Stomach smooth muscle (tissue), 2 donors: ENCODE measurements at regions not wholly inside any gene's neighbourhood (a gene's known extent, or its start where the extent isn't known, plus 50 kb on each side); places are given as distances from the start of the nearest gene placed in this dataset.

Experiments used
- H3K27ac ChIP-seq: one replicate; pipeline ENCODE4 v1.7.0; 2013; ENCODE audit warnings: mild to moderate bottlenecking, low read length, inconsistent platforms
- H3K27me3 ChIP-seq, 2 donors: one replicate each; pipeline ENCODE4 v1.7.0; 2013; ENCODE audit warnings: low read length in 2 of 2; ENCODE audit not compliant: insufficient read depth in 2 of 2, control insufficient read depth in 1 of 2
- H3K36me3 ChIP-seq, 2 donors: one replicate each; pipeline ENCODE4 v1.7.0; 2013; ENCODE audit warnings: low read length in 2 of 2; ENCODE audit not compliant: control insufficient read depth in 2 of 2, insufficient read depth in 2 of 2
- H3K4me1 ChIP-seq: one replicate; pipeline ENCODE4 v1.7.0; 2013; ENCODE audit warnings: low read length; ENCODE audit not compliant: control insufficient read depth, insufficient read depth
- H3K4me3 ChIP-seq, 2 donors: one replicate each; pipeline ENCODE4 v1.7.0; 2013; ENCODE audit warnings: low read length in 2 of 2
- H3K9ac ChIP-seq, 2 donors: one replicate each; pipeline ENCODE4 v1.7.0; 2013; ENCODE audit warnings: low read length in 2 of 2, mild to moderate bottlenecking in 1 of 2
- H3K9me3 ChIP-seq, 2 donors: one replicate each; pipeline ENCODE4 v1.7.0; 2013; ENCODE audit warnings: low read length in 2 of 2; ENCODE audit not compliant: control insufficient read depth in 2 of 2
- donor health status: healthy.
- donor health status: Pancreatic carcinoma.

- Histone ChIP-seq H3K27me3 (no peaks in the 10 kb centered on the region), H3K27ac (no peak overlapping the region), H3K9me3 (no peaks in the 10 kb centered on the region), H3K4me3 (no peak overlapping the region), H3K9ac (no peak overlapping the region), H3K36me3 (no peaks in the 10 kb centered on the region), H3K4me1 (no peaks in the 10 kb centered on the region)
These were observed 146.7 kb upstream of the VEGFC start for GRCh38 chr4:176939445-176939844.

GRCh38 chr4:176945334-176945733 is 152.6 kb upstream of the VEGFC start:
- Histone ChIP-seq H3K4me1 (no peaks in the 10 kb centered on the region), H3K27ac (no peak overlapping the region), H3K9ac (no peak overlapping the region), H3K27me3 (no peaks in the 10 kb centered on the region), H3K9me3 (no peaks in the 10 kb centered on the region), H3K4me3 (no peak overlapping the region), H3K36me3 (no peaks in the 10 kb centered on the region)

GRCh38 chr4:176949029-176949428 is 156.3 kb upstream of the VEGFC start:
- Histone ChIP-seq H3K4me3 (no peak overlapping the region), H3K27ac (no peak overlapping the region), H3K9ac (no peak overlapping the region), H3K36me3 (no peaks in the 10 kb centered on the region), H3K4me1 (no peaks in the 10 kb centered on the region), H3K9me3 (no peaks in the 10 kb centered on the region), H3K27me3 (no peaks in the 10 kb centered on the region)

GRCh38 chr4:176953021-176953420 is 160.3 kb upstream of the VEGFC start:
- Histone ChIP-seq H3K9ac (no peak overlapping the region), H3K27me3 (no peaks in the 10 kb centered on the region), H3K36me3 (no peaks in the 10 kb centered on the region), H3K4me1 (no peaks in the 10 kb centered on the region), H3K9me3 (no peaks in the 10 kb centered on the region), H3K27ac (no peak overlapping the region), H3K4me3 (no peak overlapping the region)

- Histone ChIP-seq H3K27me3 (no peaks in the 10 kb centered on the region), H3K36me3 (no peaks in the 10 kb centered on the region), H3K9ac (no peak overlapping the region), H3K4me1 (no peaks in the 10 kb centered on the region), H3K4me3 (no peak overlapping the region), H3K27ac (no peak overlapping the region), H3K9me3 (no peaks in the 10 kb centered on the region)
These were observed 164.8 kb upstream of the VEGFC start for GRCh38 chr4:176957353-176958118.

- H3K4me3 ChIP-seq = no peak overlapping the region
- no peak overlapping the region for H3K27ac ChIP-seq
- H3K9ac ChIP-seq = no peak overlapping the region
- H3K36me3 ChIP-seq = no peaks in the 10 kb centered on the region
- no peaks in the 10 kb centered on the region for H3K27me3 ChIP-seq
- no peaks in the 10 kb centered on the region for H3K9me3 ChIP-seq
- H3K4me1 ChIP-seq = no peaks in the 10 kb centered on the region
These were observed 167.3 kb upstream of the VEGFC start for GRCh38 chr4:176959980-176960379.

GRCh38 chr4:176963121-176963520 is 170.4 kb upstream of the VEGFC start:
- Histone ChIP-seq H3K4me1 (no peaks in the 10 kb centered on the region), H3K4me3 (no peak overlapping the region), H3K36me3 (no peaks in the 10 kb centered on the region), H3K9ac (no peak overlapping the region), H3K9me3 (no peaks in the 10 kb centered on the region), H3K27me3 (no peaks in the 10 kb centered on the region), H3K27ac (no peak overlapping the region)

- H3K4me3 ChIP-seq = no peak overlapping the region
- H3K4me1 ChIP-seq = no peaks in the 10 kb centered on the region
- H3K27me3 ChIP-seq = no peaks in the 10 kb centered on the region
- H3K9ac ChIP-seq = no peak overlapping the region
- no peak overlapping the region for H3K27ac ChIP-seq
- no peaks in the 10 kb centered on the region for H3K36me3 ChIP-seq
- H3K9me3 ChIP-seq = no peaks in the 10 kb centered on the region
These were observed 171.5 kb upstream of the VEGFC start for GRCh38 chr4:176964116-176964691.

GRCh38 chr4:176967586-176967985 is 174.9 kb upstream of the VEGFC start:
- no peaks in the 10 kb centered on the region for H3K4me1 ChIP-seq
- H3K27me3 ChIP-seq = no peaks in the 10 kb centered on the region
- no peak overlapping the region for H3K27ac ChIP-seq
- no peak overlapping the region for H3K9ac ChIP-seq
- no peak overlapping the region for H3K4me3 ChIP-seq
- no peaks in the 10 kb centered on the region for H3K36me3 ChIP-seq
- H3K9me3 ChIP-seq = no peaks in the 10 kb centered on the region

- no peak overlapping the region for H3K4me3 ChIP-seq
- H3K9ac ChIP-seq = no peak overlapping the region
These were observed 175.4 kb upstream of the VEGFC start for GRCh38 chr4:176968094-176968493.

GRCh38 chr4:176969011-176969410 is 176.3 kb upstream of the VEGFC start:
- H3K9ac ChIP-seq = no peak overlapping the region
- H3K27me3 ChIP-seq = no peaks in the 10 kb centered on the region
- H3K27ac ChIP-seq = no peak overlapping the region
- H3K9me3 ChIP-seq = no peaks in the 10 kb centered on the region
- H3K36me3 ChIP-seq = no peaks in the 10 kb centered on the region
- no peak overlapping the region for H3K4me3 ChIP-seq
- no peaks in the 10 kb centered on the region for H3K4me1 ChIP-seq

More at GRCh38 chr4:176968094-176968493, 175.4 kb upstream of the VEGFC start:
- H3K27me3 ChIP-seq = no peaks in the 10 kb centered on the region
- no peaks in the 10 kb centered on the region for H3K36me3 ChIP-seq
- H3K9me3 ChIP-seq = no peaks in the 10 kb centered on the region
- H3K27ac ChIP-seq = no peak overlapping the region
- no peaks in the 10 kb centered on the region for H3K4me1 ChIP-seq
